Thymus (tissue), 11 donors: ENCODE measurements at regions not wholly inside any gene's neighbourhood (a gene's known extent, or its start where the extent isn't known, plus 50 kb on each side); places are given as distances from the start of the nearest gene placed in this dataset.

Experiments
- DNase-seq, 9 donors: peaks; one replicate each; pipeline ENCODE4 v3.0.0-alpha.2; 2013; ENCODE audit warnings: low spot score in 9 of 9, low read depth in 6 of 9, missing footprints in 1 of 9
- H3K27ac ChIP-seq, 2 donors: one replicate each; pipeline ENCODE4 v1.5.1; 2013; ENCODE audit warnings: control low read depth in 1 of 2, low read depth in 1 of 2, low read length in 1 of 2, mild to moderate bottlenecking in 1 of 2, moderate library complexity in 1 of 2
- H3K27me3 ChIP-seq, 2 donors: one replicate each; pipeline ENCODE4 v1.5.1; 2013; ENCODE audit warnings: low read length in 1 of 2; ENCODE audit not compliant: control insufficient read depth in 2 of 2, insufficient read depth in 1 of 2
- H3K36me3 ChIP-seq, 2 donors: one replicate each; pipeline ENCODE4 v1.5.1; 2013; ENCODE audit warnings: low read length in 1 of 2, mild to moderate bottlenecking in 1 of 2, moderate library complexity in 1 of 2; ENCODE audit not compliant: control insufficient read depth in 2 of 2, insufficient read depth in 2 of 2
- H3K4me1 ChIP-seq, 2 donors: one replicate each; pipeline ENCODE4 v1.5.1; 2013; ENCODE audit warnings: low read length in 2 of 2; ENCODE audit not compliant: control insufficient read depth in 2 of 2, insufficient read depth in 2 of 2
- H3K4me3 ChIP-seq, 2 donors: one replicate each; pipeline ENCODE4 v1.5.1; 2013; ENCODE audit warnings: low read length in 2 of 2, control low read depth in 1 of 2, mild to moderate bottlenecking in 1 of 2
- H3K9me3 ChIP-seq, 2 donors: one replicate each; pipeline ENCODE4 v1.5.1; 2013; ENCODE audit warnings: low read length in 1 of 2, mild to moderate bottlenecking in 1 of 2; ENCODE audit not compliant: control insufficient read depth in 2 of 2, insufficient read depth in 1 of 2
- WGBS: extraction: QIAGEN DNeasy Blood & Tissue Kit; methylation state at CpG from one replicate; pipeline ENCODE4 v1.1.7; 2013; 5-methylcytosine and 5-hydroxymethylcytosine counted together
- donor health status: healthy.

- H3K36me3 ChIP-seq = no peaks in the 10 kb centered on the region
- no peaks in the 10 kb centered on the region for H3K4me1 ChIP-seq
- H3K27ac ChIP-seq = no peak overlapping the region
- DNase-seq = no peak
- no peaks in the 10 kb centered on the region for H3K9me3 ChIP-seq
- H3K27me3 ChIP-seq = no peaks in the 10 kb centered on the region
- H3K4me3 ChIP-seq = no peak overlapping the region
Measured at GRCh38 chr2:163368655-163369054, 367.2 kb downstream of the FIGN start.

- Histone ChIP-seq H3K36me3 (no peaks in the 10 kb centered on the region), H3K4me3 (no peak overlapping the region)
- WGBS = 95% methylated on average over 4 of the region's 4 CpGs
Measured at GRCh38 chr2:163367825-163368582, 367.8 kb downstream of the FIGN start.

GRCh38 chr2:163364736-163365135 is 371.1 kb downstream of the FIGN start:
- Histone ChIP-seq H3K4me3 (no peak overlapping the region), H3K27ac (no peak overlapping the region), H3K36me3 (no peaks in the 10 kb centered on the region), H3K4me1 (no peaks in the 10 kb centered on the region), H3K9me3 (no peaks in the 10 kb centered on the region), H3K27me3 (no peaks in the 10 kb centered on the region)
- no peak for DNase-seq

More at GRCh38 chr2:163367825-163368582, 367.8 kb downstream of the FIGN start:
- no peaks in the 10 kb centered on the region for H3K4me1 ChIP-seq
- no peak for DNase-seq
- no peak overlapping the region for H3K27ac ChIP-seq
- H3K27me3 ChIP-seq = no peaks in the 10 kb centered on the region
- no peaks in the 10 kb centered on the region for H3K9me3 ChIP-seq

- Histone ChIP-seq H3K27me3 (peaks cover 0 to 7% of the 10 kb centered on the region in 2 donors), H3K4me1 (peaks cover 0 to 2% of the 10 kb centered on the region in 2 donors), H3K27ac (no peak overlapping the region), H3K4me3 (no peak overlapping the region), H3K9me3 (no peaks in the 10 kb centered on the region), H3K36me3 (no peaks in the 10 kb centered on the region)
- no peak for DNase-seq
- 93% methylated on average over 1 of the region's 1 CpG for WGBS
Measured at GRCh38 chr2:163353551-163353950, 382.3 kb downstream of the FIGN start.

GRCh38 chr2:163351966-163352365 is 383.8 kb downstream of the FIGN start:
- H3K27me3 ChIP-seq = peaks cover 0 to 16% of the 10 kb centered on the region in 2 donors
- no peaks in the 10 kb centered on the region for H3K9me3 ChIP-seq
- peaks cover 0 to 4% of the 10 kb centered on the region in 2 donors for H3K4me1 ChIP-seq
- H3K27ac ChIP-seq = no peak overlapping the region
- no peak for DNase-seq
- H3K4me3 ChIP-seq = no peak overlapping the region
- no peaks in the 10 kb centered on the region for H3K36me3 ChIP-seq
- over 99% methylated on average over 2 of the region's 2 CpGs for WGBS

- 96% methylated on average over 3 of the region's 3 CpGs for WGBS
- Histone ChIP-seq H3K9me3 (no peaks in the 10 kb centered on the region), H3K27ac (no peak overlapping the region), H3K4me1 (peaks cover 0 to 4% of the 10 kb centered on the region in 2 donors), H3K27me3 (peaks cover 0 to 16% of the 10 kb centered on the region in 2 donors), H3K4me3 (no peak overlapping the region), H3K36me3 (no peaks in the 10 kb centered on the region)
- no peak for DNase-seq
Measured at GRCh38 chr2:163351143-163351542, 384.7 kb downstream of the FIGN start.

DNA sequence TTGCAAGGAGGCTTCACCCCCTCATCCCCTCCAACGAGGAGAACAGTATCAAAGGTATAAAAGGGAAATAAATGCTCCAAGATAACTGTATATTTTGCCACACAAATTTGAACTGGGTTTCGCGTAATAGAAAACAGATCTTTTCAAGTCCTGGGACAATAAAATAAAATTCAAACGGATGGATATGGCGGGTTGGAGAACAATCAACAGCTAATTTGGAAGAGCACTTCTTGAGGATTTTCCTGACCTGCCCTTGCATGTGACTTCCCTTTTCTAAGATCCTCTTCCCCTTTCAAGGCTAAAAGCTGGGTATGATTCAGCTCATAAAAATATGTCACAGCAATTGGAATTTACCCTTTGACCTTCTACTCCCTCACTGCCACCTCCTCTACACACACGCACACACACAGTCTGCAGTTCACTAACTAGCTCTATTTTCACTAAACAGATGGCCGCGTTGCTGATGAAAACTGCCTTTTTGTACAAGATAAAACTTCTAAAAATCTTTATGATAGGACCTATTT is 386.9 kb downstream of the FIGN start:
- peaks cover 0 to 4% of the 10 kb centered on the region in 2 donors for H3K4me1 ChIP-seq
- WGBS = 76% methylated on average over 8 of the region's 8 CpGs
- H3K36me3 ChIP-seq = no peaks in the 10 kb centered on the region
- H3K27ac ChIP-seq = no peak overlapping the region
- H3K27me3 ChIP-seq = peaks cover 0 to 16% of the 10 kb centered on the region in 2 donors
- DNase-seq = peak in 1 of 9 donors; percentile 15
- no peak overlapping the region for H3K4me3 ChIP-seq
- no peaks in the 10 kb centered on the region for H3K9me3 ChIP-seq

DNA sequence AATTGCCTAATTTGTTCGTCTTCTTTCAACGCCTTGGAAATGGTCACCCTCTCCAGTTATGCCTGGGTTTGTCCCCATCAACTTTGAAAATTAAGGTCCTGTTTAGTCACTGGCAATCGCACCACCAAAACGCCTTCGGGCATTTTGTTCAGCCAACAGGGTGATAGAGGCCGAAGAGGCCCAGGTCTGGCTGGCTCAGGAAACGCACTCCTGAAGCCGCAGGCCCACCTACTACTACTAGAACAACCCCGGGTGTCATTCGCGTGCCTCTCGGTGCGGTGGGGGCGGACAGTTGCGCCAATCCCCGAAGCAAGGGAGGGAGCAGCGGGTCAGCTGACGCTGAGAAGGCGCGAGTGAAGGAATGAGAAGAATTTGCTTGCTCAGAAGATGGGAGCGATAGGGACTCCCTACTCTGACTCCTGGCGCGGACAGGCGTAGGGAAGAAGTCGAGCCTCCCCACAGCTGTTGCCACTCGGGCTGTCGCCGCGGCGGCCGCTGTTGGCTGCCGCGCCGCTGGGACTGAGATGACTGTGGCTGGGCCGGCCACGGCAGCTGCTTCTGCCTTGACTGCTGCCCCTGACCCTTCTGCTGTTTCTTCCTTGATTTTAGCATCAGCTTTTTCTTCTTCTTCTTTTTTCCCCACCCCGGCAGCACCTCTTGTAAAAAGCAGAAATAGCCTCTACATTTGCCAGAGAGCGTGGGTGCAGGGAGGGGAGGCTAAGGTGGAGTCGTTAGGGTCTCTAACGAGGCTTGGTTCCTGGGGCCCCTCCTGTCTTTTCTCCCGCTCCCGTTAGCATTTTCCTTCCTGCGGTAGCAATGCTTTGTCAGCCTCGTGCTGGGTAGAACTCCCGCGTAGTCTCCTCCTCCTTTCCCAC is 387.6 kb downstream of the FIGN start:
- H3K4me3 ChIP-seq = peak overlapping the region; percentile 1 to 5
- DNase-seq = peak in 1 of 9 donors; percentile 10
- no peak overlapping the region for H3K27ac ChIP-seq
- H3K4me1 ChIP-seq = peaks cover 0 to 4% of the 10 kb centered on the region in 2 donors
- peaks cover 0 to 16% of the 10 kb centered on the region in 2 donors for H3K27me3 ChIP-seq
- no peaks in the 10 kb centered on the region for H3K36me3 ChIP-seq
- 43% methylated on average over 46 of the region's 46 CpGs for WGBS
- H3K9me3 ChIP-seq = no peaks in the 10 kb centered on the region
